Mesodermal cell (in vitro differentiated cells): ENCODE measurements at regions not wholly inside any gene's neighbourhood (a gene's known extent, or its start where the extent isn't known, plus 50 kb on each side); places are given as distances from the start of the nearest gene placed in this dataset.

ENCODE experiments used
- H3K27ac ChIP-seq: 2 replicates; pipeline ENCODE4 v1.7.0; 2013; ENCODE audit warnings: mild to moderate bottlenecking, low read depth, low read length, moderate library complexity; ENCODE audit not compliant: severe bottlenecking
- H3K36me3 ChIP-seq: 2 replicates; pipeline ENCODE4 v1.7.1; 2013; ENCODE audit warnings: mild to moderate bottlenecking, low read length, moderate library complexity; ENCODE audit not compliant: control insufficient read depth, insufficient read depth
- H3K4me1 ChIP-seq: one replicate; pipeline ENCODE4 v1.7.1; 2013; ENCODE audit warnings: mild to moderate bottlenecking, low read length; ENCODE audit not compliant: insufficient read depth, control insufficient read depth, poor library complexity, severe bottlenecking
- H3K4me3 ChIP-seq: 2 replicates; pipeline ENCODE4 v1.7.0; 2013; ENCODE audit warnings: low read length, control low read depth, mild to moderate bottlenecking; ENCODE audit not compliant: insufficient read depth, poor library complexity, severe bottlenecking; ENCODE audit errors: extremely low read depth
- H3K9me3 ChIP-seq: 2 replicates; pipeline ENCODE4 v1.7.1; 2013; ENCODE audit warnings: mild to moderate bottlenecking, low read length, moderate library complexity; ENCODE audit not compliant: control insufficient read depth
- WGBS, 2 experiments: methylation state at CpG; one replicate each; pipeline ENCODE4 v1.1.5; 2013; ENCODE audit warnings: missing lambda C conversion rate in 2 of 2; ENCODE audit not compliant: insufficient coverage in 2 of 2; 5-methylcytosine and 5-hydroxymethylcytosine counted together

DNA sequence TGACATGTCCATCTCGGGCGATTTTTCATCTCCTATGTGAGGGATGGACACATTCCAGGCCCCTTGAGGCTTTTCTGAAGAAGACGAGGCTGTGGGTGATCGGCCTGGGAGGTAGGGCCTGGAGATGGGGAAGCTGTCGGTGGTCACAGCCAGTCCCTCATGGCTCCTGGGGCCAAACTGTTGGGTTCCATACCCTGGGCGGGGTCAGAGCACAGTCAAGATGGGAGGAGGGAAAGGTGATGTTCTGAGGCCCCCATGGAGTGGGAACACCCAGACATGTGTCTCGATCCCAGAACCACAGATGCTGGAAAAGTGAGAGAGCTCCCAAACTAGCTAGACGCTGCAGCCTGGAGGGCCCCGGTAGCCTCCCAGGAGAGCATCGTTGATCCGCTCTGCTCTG, 157.5 kb upstream of the C1orf174 start:
- no peak overlapping the region for H3K4me3 ChIP-seq
- no peak overlapping the region for H3K27ac ChIP-seq
- no peaks in the 10 kb centered on the region for H3K4me1 ChIP-seq
- no peaks in the 10 kb centered on the region for H3K9me3 ChIP-seq
- WGBS, 2 experiments: 89 to 90% methylated on average over 8 to 9 of the region's 11 CpGs
- no peaks in the 10 kb centered on the region for H3K36me3 ChIP-seq

DNA sequence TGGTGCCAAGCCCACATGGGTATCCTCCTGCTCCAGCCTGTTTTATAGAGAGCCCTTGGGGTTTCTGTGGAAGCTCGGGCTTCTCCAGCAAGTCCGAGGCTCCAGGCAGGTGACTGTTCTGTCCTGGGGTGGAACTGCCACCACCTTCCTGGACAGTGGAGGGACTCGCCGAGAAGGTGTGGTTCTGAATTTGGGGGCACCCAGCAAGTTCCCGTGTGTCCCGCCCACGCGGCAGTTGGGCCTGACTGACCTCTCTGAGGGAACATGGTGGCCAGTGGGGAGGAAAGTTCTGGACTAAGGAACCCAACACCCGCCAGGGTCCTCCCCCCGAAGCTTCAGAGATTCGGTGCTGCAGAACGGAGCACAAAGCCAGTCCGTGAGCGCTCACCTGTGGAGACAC, 158.1 kb upstream of the C1orf174 start:
- H3K9me3 ChIP-seq: no peaks in the 10 kb centered on the region
- no peaks in the 10 kb centered on the region for H3K36me3 ChIP-seq
- no peak overlapping the region for H3K27ac ChIP-seq
- WGBS, 2 experiments: 86 to 90% methylated on average over 12 to 13 of the region's 14 CpGs
- H3K4me3 ChIP-seq: no peak overlapping the region
- no peaks in the 10 kb centered on the region for H3K4me1 ChIP-seq

DNA sequence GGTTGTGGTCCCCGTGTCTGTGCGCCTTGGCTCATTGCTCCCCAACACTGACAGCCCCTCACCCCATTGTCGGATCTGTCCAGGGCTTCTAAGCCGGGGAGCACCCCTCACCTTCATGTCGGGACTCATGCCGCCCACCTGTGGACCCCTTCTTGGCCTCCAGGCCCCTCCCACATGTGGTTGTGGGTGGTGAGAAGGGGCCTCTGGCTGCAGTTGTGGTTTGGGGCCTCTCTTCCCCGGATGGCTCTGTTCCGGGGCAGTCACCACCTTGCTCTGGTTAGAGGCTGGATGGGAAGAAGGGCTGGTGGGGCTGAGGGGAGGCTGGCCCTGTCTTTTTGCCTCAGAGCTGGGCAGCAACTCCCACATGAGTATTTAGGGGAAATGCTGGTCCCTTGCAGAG, 158.6 kb upstream of the C1orf174 start:
- Histone ChIP-seq H3K4me1 (no peaks in the 10 kb centered on the region), H3K4me3 (no peak overlapping the region), H3K9me3 (no peaks in the 10 kb centered on the region), H3K36me3 (no peaks in the 10 kb centered on the region), H3K27ac (no peak overlapping the region)
- 90 to 100% methylated on average over 1 to 3 of the region's 8 CpGs for WGBS, 2 experiments

DNA sequence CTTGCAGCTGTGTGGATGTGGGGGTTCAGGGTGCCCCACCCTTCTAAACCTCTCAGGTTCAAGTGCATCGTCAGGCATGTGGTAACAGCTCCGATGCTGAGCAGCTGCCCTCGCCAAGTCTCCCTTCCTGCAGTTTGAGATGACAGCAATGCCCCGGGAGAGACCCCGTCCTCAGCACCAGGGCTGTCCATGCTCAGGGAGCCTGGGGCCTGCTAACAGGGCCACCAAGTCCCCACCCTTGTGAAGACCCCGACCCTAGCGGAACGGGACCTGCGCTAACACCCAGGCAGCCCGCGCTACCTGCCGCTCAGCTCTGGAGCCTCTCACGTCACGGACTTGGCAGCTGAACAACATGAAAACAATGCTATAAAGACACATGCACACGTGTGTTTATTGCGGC, 159.2 kb upstream of the C1orf174 start:
- H3K4me3 ChIP-seq: no peak overlapping the region
- WGBS, 2 experiments: 76 to 82% methylated on average over 11 to 16 of the region's 16 CpGs
- H3K36me3 ChIP-seq: no peaks in the 10 kb centered on the region
- no peak overlapping the region for H3K27ac ChIP-seq
- no peaks in the 10 kb centered on the region for H3K9me3 ChIP-seq
- no peaks in the 10 kb centered on the region for H3K4me1 ChIP-seq

DNA sequence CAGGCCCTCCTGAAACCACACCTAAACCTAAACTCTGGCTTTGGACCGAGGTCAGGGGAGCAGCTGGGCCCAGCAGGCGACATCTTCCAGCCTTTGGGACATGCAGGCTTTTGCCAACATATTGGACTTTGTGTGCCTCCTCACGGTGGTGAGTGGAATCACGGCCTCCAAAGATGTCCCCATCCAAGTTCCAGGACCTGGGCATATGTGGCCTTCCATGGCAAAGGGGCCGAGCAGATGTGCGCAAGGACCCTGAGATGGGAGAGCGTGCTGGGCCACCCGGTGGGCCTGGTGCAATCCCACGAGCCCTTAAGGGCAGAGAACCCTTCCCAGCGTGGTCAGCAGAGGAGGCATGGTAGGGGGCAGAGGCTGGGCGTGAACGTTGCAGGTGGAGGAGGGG, 160.8 kb upstream of the C1orf174 start:
- no peak overlapping the region for H3K4me3 ChIP-seq
- 65 to 69% methylated on average over 11 to 12 of the region's 12 CpGs for WGBS, 2 experiments
- no peaks in the 10 kb centered on the region for H3K9me3 ChIP-seq
- no peaks in the 10 kb centered on the region for H3K36me3 ChIP-seq
- H3K4me1 ChIP-seq: no peaks in the 10 kb centered on the region
- no peak overlapping the region for H3K27ac ChIP-seq

DNA sequence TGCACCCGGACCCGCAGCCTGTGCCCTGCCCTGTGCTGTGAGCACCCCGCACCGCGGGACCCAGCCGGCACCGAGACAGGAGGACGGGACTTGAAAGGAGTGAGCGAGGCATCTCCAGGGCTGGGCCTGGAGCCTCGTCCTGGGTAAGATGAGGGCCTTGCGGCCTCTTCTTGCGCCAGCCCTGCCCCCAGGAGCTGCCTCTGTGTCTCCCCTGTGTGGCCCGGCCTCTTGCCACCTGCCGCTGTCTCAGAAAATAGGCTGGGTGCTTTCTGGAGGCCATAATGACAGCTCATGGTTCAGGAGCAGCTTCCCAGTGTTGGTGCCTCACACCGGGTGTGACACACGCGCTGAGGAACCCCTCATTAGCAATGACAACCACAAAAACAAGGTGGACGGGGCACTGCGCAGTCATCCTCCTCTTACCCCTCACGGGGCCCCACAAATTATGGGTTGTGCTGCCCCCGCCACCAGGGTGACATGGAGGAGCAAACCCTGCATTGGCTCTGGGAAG, 161.5 kb upstream of the C1orf174 start:
- 78 to 95% methylated on average over 19 of the region's 21 CpGs for WGBS, 2 experiments

DNA sequence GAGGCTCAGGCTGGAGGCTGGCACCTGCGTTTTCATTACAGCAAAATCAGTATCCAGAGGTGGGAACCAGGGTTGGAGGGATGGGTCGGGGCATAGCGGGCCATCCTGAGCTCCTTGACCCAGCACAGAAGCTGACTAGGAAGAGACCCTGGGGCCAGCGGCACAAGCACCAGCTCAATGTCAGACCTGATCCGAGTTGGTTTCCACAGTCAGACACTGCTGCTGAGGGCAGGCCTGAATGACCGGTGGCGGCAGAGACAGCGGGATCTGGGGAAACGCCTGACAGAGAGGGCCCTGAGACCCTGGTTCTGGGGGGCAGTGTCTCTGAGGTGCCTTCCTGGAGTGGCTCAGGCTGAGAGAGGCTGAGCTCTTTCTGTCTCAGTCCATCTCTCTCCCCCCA, 162.0 kb upstream of the C1orf174 start:
- Histone ChIP-seq H3K9me3 (no peaks in the 10 kb centered on the region), H3K36me3 (no peaks in the 10 kb centered on the region), H3K27ac (no peak overlapping the region), H3K4me1 (no peaks in the 10 kb centered on the region), H3K4me3 (no peak overlapping the region)
- WGBS, 2 experiments: 89 to 94% methylated on average over 9 of the region's 9 CpGs

More for the DNA sequence above, 161.5 kb upstream of the C1orf174 start:
- no peak overlapping the region for H3K4me3 ChIP-seq
- H3K4me1 ChIP-seq: no peaks in the 10 kb centered on the region
- no peaks in the 10 kb centered on the region for H3K36me3 ChIP-seq
- H3K27ac ChIP-seq: no peak overlapping the region
- no peaks in the 10 kb centered on the region for H3K9me3 ChIP-seq

DNA sequence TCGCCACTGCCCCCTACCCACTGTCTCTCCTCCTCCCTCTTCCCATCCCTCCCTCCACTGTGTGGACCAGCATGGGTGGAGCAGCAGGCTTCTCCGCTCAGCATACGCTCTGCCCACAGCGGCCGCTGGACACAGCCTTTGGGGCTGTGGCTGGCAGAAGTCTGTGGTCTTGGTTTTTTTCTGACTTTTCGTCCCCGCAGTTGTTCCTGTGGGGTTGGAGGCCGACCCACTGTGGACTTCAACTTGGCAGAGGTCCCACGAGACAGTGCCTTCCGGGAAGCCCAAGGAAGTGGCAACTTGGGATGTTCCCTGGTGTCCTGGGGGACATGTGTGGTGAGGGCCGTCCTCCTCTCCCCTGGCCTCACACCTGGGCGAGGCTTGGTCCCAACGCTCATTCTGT, 162.5 kb upstream of the C1orf174 start:
- no peaks in the 10 kb centered on the region for H3K4me1 ChIP-seq
- WGBS, 2 experiments: 80 to 85% methylated on average over 11 to 13 of the region's 13 CpGs
- H3K9me3 ChIP-seq: no peaks in the 10 kb centered on the region
- no peak overlapping the region for H3K4me3 ChIP-seq
- no peak overlapping the region for H3K27ac ChIP-seq
- no peaks in the 10 kb centered on the region for H3K36me3 ChIP-seq

DNA sequence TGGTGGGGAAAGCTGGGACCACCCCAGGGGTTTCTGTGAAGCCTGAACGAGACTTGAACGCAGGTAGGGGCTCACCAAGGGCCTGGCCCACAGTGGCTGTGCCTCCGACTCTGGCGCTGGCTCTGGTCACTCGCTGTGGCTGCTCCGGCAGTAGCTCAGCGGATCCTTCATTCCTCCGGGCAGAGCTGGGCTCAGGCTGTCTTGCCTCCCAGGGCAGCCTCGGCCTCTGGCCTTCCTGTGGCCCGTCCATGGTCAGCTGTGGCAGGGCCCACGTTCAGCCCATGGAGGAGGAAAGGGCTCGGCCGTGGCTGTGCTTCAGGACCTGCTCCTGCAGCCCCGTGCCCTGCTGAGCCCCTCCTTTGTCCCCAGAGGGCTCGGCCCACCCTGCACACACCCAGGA, 162.9 kb upstream of the C1orf174 start:
- no peaks in the 10 kb centered on the region for H3K9me3 ChIP-seq
- H3K27ac ChIP-seq: no peak overlapping the region
- H3K36me3 ChIP-seq: no peaks in the 10 kb centered on the region
- 90 to 94% methylated on average over 12 to 15 of the region's 15 CpGs for WGBS, 2 experiments
- H3K4me3 ChIP-seq: no peak overlapping the region
- no peaks in the 10 kb centered on the region for H3K4me1 ChIP-seq

DNA sequence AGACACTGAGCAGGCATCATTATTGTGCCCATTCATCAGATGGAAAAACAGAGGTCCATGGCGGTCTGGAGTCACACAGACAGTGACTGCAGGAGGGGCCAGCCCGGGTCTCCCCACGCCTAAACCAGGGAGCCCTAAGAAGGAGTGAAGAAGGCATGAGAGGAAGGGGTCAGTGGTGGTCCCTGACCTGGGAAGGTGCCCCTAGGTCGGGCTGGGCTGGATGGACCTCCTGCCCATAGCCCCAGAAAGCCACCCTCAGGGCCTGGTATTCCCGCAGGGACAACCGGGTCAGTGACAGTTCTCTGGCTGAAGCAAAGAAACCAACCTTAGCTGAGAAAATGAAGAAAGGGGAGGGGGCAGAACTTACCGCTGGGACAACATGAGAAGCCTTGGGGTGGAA, 163.4 kb upstream of the C1orf174 start:
- Histone ChIP-seq H3K27ac (no peak overlapping the region), H3K4me3 (no peak overlapping the region), H3K36me3 (no peaks in the 10 kb centered on the region), H3K4me1 (no peaks in the 10 kb centered on the region), H3K9me3 (no peaks in the 10 kb centered on the region)
- 68 to 81% methylated on average over 5 to 6 of the region's 7 CpGs for WGBS, 2 experiments

DNA sequence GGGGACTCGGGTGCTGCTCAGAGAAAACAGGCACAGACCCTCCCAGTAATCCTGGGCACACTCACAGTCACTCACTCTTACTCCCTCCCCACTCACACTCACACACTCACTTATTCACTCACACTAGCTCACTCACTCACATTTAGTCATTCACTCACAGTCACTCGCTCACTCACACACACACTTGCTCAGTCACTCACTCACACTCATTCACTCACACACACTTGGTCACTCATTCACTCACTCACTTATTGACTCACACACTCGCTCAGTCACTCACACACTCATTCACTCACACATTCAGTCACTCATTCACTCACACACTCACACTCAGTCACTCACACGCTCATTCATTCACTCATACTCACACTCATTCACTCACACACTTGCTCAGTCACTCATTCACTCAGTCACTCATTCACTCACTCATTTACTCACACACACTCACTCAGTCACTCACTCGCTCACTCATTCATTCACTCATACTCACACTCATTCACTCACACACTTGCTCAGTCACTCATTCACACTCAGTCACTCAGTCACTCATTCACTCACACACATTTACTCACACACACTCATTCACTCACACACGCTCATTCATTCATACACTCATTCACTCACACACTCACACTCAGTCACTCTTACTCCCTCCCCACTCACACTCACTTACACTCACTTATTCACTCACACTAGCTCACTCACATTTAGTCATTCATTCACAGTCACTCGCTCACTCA, 164.2 kb upstream of the C1orf174 start:
- 78 to 84% methylated on average over 6 to 7 of the region's 7 CpGs for WGBS, 2 experiments

More for the DNA sequence above, 164.2 kb upstream of the C1orf174 start:
- H3K9me3 ChIP-seq: no peaks in the 10 kb centered on the region
- H3K4me3 ChIP-seq: no peak overlapping the region
- no peaks in the 10 kb centered on the region for H3K36me3 ChIP-seq
- H3K4me1 ChIP-seq: no peaks in the 10 kb centered on the region
- H3K27ac ChIP-seq: no peak overlapping the region
